Fibroblast of mammary gland (primary cell): ENCODE measurements at regions not wholly inside any gene's neighbourhood (a gene's known extent, or its start where the extent isn't known, plus 50 kb on each side); places are given as distances from the start of the nearest gene placed in this dataset.

Experiments used
- DNase-seq: peaks from one replicate; pipeline ENCODE4 v3.0.0-alpha.2; 2010; ENCODE audit warnings: low read depth
- H3K4me3 ChIP-seq: 2 replicates; pipeline ENCODE4 v1.5.1; 2011; ENCODE audit warnings: low read depth, mild to moderate bottlenecking, low read length, moderate library complexity; ENCODE audit not compliant: control insufficient read depth
- CTCF ChIP-seq: conservative IDR thresholded peaks from 2 replicates; pipeline ENCODE4 v1.5.1; 2011; ENCODE audit warnings: low read depth, low read length, inconsistent platforms; ENCODE audit not compliant: control insufficient read depth, insufficient read depth

DNA sequence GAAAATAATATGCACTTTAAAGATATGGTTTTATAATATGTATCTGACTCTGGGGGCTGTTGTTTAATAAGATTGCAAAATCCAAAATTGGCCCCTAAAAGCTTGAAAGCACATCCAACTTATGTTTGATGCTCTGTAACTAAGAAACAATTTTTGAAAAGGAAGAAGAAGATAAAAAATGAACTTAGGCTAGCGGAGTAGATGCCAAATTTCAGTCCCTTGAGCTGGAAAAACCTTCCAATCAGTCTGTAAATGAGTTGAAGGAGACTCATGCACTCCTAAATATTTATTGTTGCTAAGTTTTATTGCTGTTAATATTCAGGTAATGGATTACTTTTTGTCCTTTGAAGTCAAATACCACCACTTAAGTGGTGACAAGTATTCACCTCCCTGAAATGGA is 465.0 kb downstream of the ZEB2 start:
- no peak overlapping the region for H3K4me3 ChIP-seq
- DNase-seq, result no peak
- no peak for TF ChIP-seq CTCF

GRCh38 chr2:144052083-144052482 is 467.8 kb downstream of the ZEB2 start:
- no peak for DNase-seq
- H3K4me3 ChIP-seq, result no peak overlapping the region
- no peak for TF ChIP-seq CTCF

- no peak for TF ChIP-seq CTCF
- no peak for DNase-seq
- no peak overlapping the region for H3K4me3 ChIP-seq
These were observed 470.8 kb downstream of the ZEB2 start for GRCh38 chr2:144049137-144049536.

DNA sequence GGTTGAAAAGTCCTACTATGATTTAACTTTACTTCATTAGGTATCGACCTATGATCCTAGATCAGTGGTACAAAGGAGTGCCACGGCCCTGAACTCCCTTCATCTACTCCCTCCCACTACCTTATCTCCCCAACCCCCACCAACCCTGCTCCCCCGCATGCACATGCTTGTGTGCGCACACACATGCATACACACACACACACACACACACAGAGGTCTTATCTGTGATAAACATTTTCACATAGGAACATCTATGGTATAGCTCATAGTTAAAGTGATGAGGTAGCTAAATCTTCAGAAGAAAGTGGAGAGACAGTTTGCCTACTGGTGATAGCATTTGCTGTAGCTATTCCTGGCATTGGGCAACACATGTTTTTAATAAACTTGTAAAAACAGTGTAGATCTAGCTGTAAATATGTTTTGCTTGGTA is 471.3 kb downstream of the ZEB2 start:
- no peak overlapping the region for H3K4me3 ChIP-seq
- DNase-seq, result peak; percentile 30
- TF ChIP-seq CTCF, result no peak

- no peak for DNase-seq
- H3K4me3 ChIP-seq, result no peak overlapping the region
- TF ChIP-seq CTCF, result no peak
These were observed 477.2 kb downstream of the ZEB2 start for GRCh38 chr2:144042751-144043150.

DNA sequence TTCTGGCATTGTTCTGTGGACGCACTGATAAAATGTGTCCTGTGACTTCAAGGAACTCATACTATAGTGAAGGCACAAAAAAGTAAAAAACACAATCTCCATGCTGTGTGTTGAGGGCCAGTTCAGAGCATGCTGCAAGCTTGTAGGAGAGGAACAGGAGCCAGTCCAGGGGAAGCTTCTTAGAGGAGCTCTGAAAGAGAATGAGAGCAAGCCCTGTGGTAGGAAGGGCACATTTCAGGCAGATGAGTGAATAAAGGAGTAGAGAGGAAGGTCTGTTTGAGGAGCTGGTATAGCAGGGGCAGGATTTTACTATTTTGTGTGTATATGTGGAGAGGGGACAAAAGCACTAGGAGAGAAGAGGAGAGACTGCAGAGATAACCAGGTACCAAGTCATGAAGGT is 478.3 kb downstream of the ZEB2 start:
- no peak for TF ChIP-seq CTCF
- DNase-seq, result no peak
- no peak overlapping the region for H3K4me3 ChIP-seq

GRCh38 chr2:144040834-144041233 is 479.1 kb downstream of the ZEB2 start:
- DNase-seq, result no peak
- no peak overlapping the region for H3K4me3 ChIP-seq
- TF ChIP-seq CTCF, result no peak
